Endothelial cell (in vitro differentiated cells): ENCODE measurements at regions not wholly inside any gene's neighbourhood (a gene's known extent, or its start where the extent isn't known, plus 50 kb on each side); places are given as distances from the start of the nearest gene placed in this dataset.
"Not testable (repeated sequence)": the region's sequence is repeated elsewhere in the genome, so short reads cannot be mapped to it uniquely, and the experiment has no call there.

ENCODE experiments used
- DNase-seq: peaks from one replicate; pipeline ENCODE4 v3.0.0; 2021; ENCODE audit warnings: low spot score
- H3K27ac Mint-ChIP-seq: one replicate; pipeline ENCODE4 v1.8.0; 2021; ENCODE audit warnings: mixed read lengths, inconsistent platforms; ENCODE audit not compliant: unreplicated experiment
- H3K27me3 Mint-ChIP-seq: one replicate; pipeline ENCODE4 v1.8.0; 2021; ENCODE audit warnings: mild to moderate bottlenecking, moderate library complexity, mixed read lengths, inconsistent platforms; ENCODE audit not compliant: unreplicated experiment
- H3K36me3 Mint-ChIP-seq: one replicate; pipeline ENCODE4 v1.8.0; 2021; ENCODE audit warnings: mild to moderate bottlenecking, low read depth, mixed read lengths, inconsistent platforms; ENCODE audit not compliant: unreplicated experiment
- H3K4me1 Mint-ChIP-seq: one replicate; pipeline ENCODE4 v1.8.0; 2021; ENCODE audit warnings: mild to moderate bottlenecking, mixed read lengths, inconsistent platforms; ENCODE audit not compliant: unreplicated experiment
- H3K4me3 Mint-ChIP-seq: one replicate; pipeline ENCODE4 v1.8.0; 2021; ENCODE audit warnings: mild to moderate bottlenecking, mixed read lengths, inconsistent platforms; ENCODE audit not compliant: unreplicated experiment
- H3K9me3 Mint-ChIP-seq: one replicate; pipeline ENCODE4 v1.8.0; 2021; ENCODE audit warnings: mixed read lengths, inconsistent platforms; ENCODE audit not compliant: unreplicated experiment
- TF ChIP-seq, protein P1 (sequence below): fragments of 200-600 bp; sonication (generic); IDR thresholded peaks from one replicate; pipeline ENCODE4 v1.5.0; 2021; ENCODE audit warnings: antibody characterized with exemption; ENCODE audit not compliant: unreplicated experiment

DNA sequence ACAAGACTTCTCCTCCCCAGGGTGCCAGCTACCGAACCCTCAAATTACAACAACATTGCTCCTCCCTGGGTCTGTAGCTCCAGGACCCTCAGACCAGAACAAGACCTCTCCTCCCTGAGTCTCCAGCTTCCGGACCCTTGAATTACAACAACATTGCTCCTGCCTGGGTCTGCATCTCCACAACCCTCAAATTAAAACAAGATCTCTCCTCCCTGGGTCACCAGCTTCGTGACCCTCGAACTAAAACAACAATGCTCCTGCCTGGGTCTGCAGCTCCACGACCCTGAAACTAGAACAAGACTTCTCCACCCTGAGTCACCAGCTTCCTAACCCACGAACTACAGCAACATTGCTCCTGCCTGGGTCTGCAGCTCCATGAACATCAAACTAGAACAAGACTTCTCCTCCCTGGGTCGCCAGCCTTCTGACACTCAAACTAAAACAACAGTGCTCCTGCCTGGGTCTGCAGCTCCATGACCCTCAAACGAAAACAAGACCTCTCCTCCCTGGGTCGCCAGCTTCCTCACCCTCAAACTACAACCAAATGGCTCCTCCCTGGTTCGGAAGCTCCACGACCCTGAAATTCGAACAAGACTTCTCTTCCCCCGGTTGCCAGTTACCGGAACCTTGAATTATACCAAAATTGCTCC, 324.5 kb downstream of the PREX1 start:
- TF ChIP-seq, protein P1, sequence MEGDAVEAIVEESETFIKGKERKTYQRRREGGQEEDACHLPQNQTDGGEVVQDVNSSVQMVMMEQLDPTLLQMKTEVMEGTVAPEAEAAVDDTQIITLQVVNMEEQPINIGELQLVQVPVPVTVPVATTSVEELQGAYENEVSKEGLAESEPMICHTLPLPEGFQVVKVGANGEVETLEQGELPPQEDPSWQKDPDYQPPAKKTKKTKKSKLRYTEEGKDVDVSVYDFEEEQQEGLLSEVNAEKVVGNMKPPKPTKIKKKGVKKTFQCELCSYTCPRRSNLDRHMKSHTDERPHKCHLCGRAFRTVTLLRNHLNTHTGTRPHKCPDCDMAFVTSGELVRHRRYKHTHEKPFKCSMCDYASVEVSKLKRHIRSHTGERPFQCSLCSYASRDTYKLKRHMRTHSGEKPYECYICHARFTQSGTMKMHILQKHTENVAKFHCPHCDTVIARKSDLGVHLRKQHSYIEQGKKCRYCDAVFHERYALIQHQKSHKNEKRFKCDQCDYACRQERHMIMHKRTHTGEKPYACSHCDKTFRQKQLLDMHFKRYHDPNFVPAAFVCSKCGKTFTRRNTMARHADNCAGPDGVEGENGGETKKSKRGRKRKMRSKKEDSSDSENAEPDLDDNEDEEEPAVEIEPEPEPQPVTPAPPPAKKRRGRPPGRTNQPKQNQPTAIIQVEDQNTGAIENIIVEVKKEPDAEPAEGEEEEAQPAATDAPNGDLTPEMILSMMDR = no peak
- H3K4me3 Mint-ChIP-seq = no peak overlapping the region
- H3K9me3 Mint-ChIP-seq = peaks cover 7% of the 10 kb centered on the region

DNA sequence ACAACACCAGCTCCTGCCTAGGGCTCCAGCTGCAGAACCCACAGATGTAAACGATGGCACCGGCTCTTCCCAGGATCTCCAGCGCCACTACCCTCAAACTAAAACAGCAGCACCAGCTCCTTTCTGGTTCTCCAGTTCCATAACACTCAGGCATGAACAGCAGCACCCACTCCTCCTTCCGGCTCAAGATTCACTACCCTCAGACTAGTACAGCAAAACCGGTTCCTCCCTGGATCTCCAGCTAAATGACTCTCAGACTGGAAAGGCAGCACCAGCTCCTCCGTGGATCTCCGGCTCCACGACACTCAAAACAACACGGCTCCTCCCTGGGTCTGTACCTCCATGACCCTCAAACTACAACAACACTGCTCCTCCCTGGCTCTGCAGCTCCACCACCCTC, 325.0 kb downstream of the PREX1 start:
- Mint-ChIP-seq H3K4me1 (no peaks in the 10 kb centered on the region), H3K4me3 (no peak overlapping the region), H3K27me3 (no peaks in the 10 kb centered on the region), H3K27ac (no peak overlapping the region), H3K36me3 (peaks cover 4% of the 10 kb centered on the region), H3K9me3 (peaks cover 7% of the 10 kb centered on the region)
- TF ChIP-seq, protein P1 = no peak
- no peak for DNase-seq

More for the DNA sequence above, 324.5 kb downstream of the PREX1 start:
- no peak overlapping the region for H3K27ac Mint-ChIP-seq
- H3K4me1 Mint-ChIP-seq = no peaks in the 10 kb centered on the region
- DNase-seq = no peak
- no peaks in the 10 kb centered on the region for H3K27me3 Mint-ChIP-seq
- peaks cover 4% of the 10 kb centered on the region for H3K36me3 Mint-ChIP-seq

- Mint-ChIP-seq H3K4me3 (no peak overlapping the region), H3K9me3 (peaks cover 7% of the 10 kb centered on the region), H3K36me3 (peaks cover 4% of the 10 kb centered on the region), H3K27me3 (no peaks in the 10 kb centered on the region), H3K27ac (no peak overlapping the region), H3K4me1 (no peaks in the 10 kb centered on the region)
- TF ChIP-seq, protein P1 = no peak
- DNase-seq = no peak
Measured at GRCh38 chr20:48502016-48502415, 325.8 kb downstream of the PREX1 start.

DNA sequence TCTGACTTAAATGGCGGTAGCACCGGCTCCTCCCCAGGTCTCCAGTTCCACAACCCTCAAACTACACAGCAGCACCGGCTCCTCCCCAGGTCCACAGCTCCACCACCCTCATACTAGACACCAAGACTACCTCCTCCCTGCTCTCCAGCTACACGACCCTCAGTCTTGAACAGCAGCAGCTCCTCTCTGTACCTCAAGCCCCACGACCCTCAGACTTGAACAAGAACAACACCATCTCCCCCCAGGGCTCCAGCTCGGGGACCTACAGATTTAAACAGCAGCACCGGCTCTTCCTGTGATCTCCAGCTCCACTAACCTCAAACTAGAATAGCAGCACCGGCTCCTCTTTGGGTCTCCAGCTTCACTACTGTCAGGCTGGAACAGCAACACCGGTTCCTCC, 326.9 kb downstream of the PREX1 start:
- H3K9me3 Mint-ChIP-seq, H3K27me3 Mint-ChIP-seq, H3K4me3 Mint-ChIP-seq, H3K4me1 Mint-ChIP-seq, H3K27ac Mint-ChIP-seq, DNase-seq, H3K36me3 Mint-ChIP-seq: not testable (repeated sequence)

GRCh38 chr20:48498939-48499338, 328.9 kb downstream of the PREX1 start:
- DNase-seq, H3K27ac Mint-ChIP-seq, H3K4me3 Mint-ChIP-seq, H3K36me3 Mint-ChIP-seq, H3K27me3 Mint-ChIP-seq, H3K9me3 Mint-ChIP-seq, H3K4me1 Mint-ChIP-seq: not testable (repeated sequence)

- H3K27ac Mint-ChIP-seq, DNase-seq, H3K4me1 Mint-ChIP-seq, H3K27me3 Mint-ChIP-seq, H3K4me3 Mint-ChIP-seq, H3K36me3 Mint-ChIP-seq, H3K9me3 Mint-ChIP-seq: not testable (repeated sequence)
Measured at GRCh38 chr20:48498125-48498524, 329.7 kb downstream of the PREX1 start.
